Superior temporal gyrus (tissue), 1 donor: ENCODE measurements at regions not wholly inside any gene's neighbourhood (a gene's known extent, or its start where the extent isn't known, plus 50 kb on each side); places are given as distances from the start of the nearest gene placed in this dataset.
A peak's percentile ranks its signal among the peaks of the same experiment; 100 is the strongest.

Experiments
- DNase-seq: peaks from one replicate; pipeline ENCODE4 v3.0.0-alpha.2; 2016; ENCODE audit errors: extremely low spot score

- DNase-seq: no peak
These were observed 853.8 kb downstream of the MAFB start for GRCh38 chr20:39835130-39835842.

GRCh38 chr20:39830903-39831302, 858.1 kb downstream of the MAFB start:
- DNase-seq: no peak

- DNase-seq: no peak
These were observed 859.4 kb downstream of the MAFB start for GRCh38 chr20:39829661-39830060.

GRCh38 chr20:39829256-39829655, 859.8 kb downstream of the MAFB start:
- DNase-seq: no peak

- no peak for DNase-seq
These were observed 863.1 kb downstream of the MAFB start for GRCh38 chr20:39825950-39826349.

- DNase-seq: no peak
These were observed 863.4 kb downstream of the DHX35 start for GRCh38 chr20:39825524-39825923.

- DNase-seq: no peak
These were observed 861.1 kb downstream of the DHX35 start for GRCh38 chr20:39823224-39823623.

GRCh38 chr20:39822667-39823066, 860.5 kb downstream of the DHX35 start:
- no peak for DNase-seq

- DNase-seq: peak; percentile 29
These were observed 851.2 kb downstream of the DHX35 start for GRCh38 chr20:39813190-39813829.

- no peak for DNase-seq
These were observed 850.0 kb downstream of the DHX35 start for GRCh38 chr20:39812116-39812515.

- DNase-seq: no peak
These were observed 848.2 kb downstream of the DHX35 start for GRCh38 chr20:39810309-39810708.

- no peak for DNase-seq
These were observed 846.5 kb downstream of the DHX35 start for GRCh38 chr20:39808613-39809012.

GRCh38 chr20:39800548-39800947, 838.4 kb downstream of the DHX35 start:
- no peak for DNase-seq

- DNase-seq: no peak
These were observed 838.0 kb downstream of the DHX35 start for GRCh38 chr20:39800111-39800510.

- DNase-seq: no peak
These were observed 837.3 kb downstream of the DHX35 start for GRCh38 chr20:39799366-39799965.

GRCh38 chr20:39795401-39796272, 833.5 kb downstream of the DHX35 start:
- no peak for DNase-seq

- no peak for DNase-seq
These were observed 830.2 kb downstream of the DHX35 start for GRCh38 chr20:39792334-39792733.

- DNase-seq: no peak
These were observed 827.3 kb downstream of the DHX35 start for GRCh38 chr20:39789411-39789810.

- DNase-seq: no peak
These were observed 823.2 kb downstream of the DHX35 start for GRCh38 chr20:39785252-39785917.

GRCh38 chr20:39784693-39785092, 822.5 kb downstream of the DHX35 start:
- DNase-seq: no peak

GRCh38 chr20:39778847-39779604, 816.9 kb downstream of the DHX35 start:
- no peak for DNase-seq
